RWPE2 (cell line): ENCODE measurements at regions not wholly inside any gene's neighbourhood (a gene's known extent, or its start where the extent isn't known, plus 50 kb on each side); places are given as distances from the start of the nearest gene placed in this dataset.

ENCODE experiments used
- ATAC-seq: fragments of 200-7000 bp; cut with Tn5 transposase; 3 replicates; pipeline ENCODE4 v1.9.1; 2021; ENCODE audit warnings: low read depth
- DNase-seq: peaks from one replicate; pipeline ENCODE4 v3.0.0-alpha.2; 2020; ENCODE audit warnings: low spot score
- H3K27ac ChIP-seq: fragments of 450-650 bp; 2 replicates; pipeline ENCODE4 v1.5.1; 2017; ENCODE audit warnings: mild to moderate bottlenecking; ENCODE audit not compliant: poor library complexity, severe bottlenecking
- H3K27me3 ChIP-seq: fragments of 250-450 bp; sonication (Bioruptor Pico); 2 replicates; pipeline ENCODE4 v1.5.1; 2021; ENCODE audit warnings: mild to moderate bottlenecking, moderate library complexity; ENCODE audit not compliant: insufficient read depth, poor library complexity, severe bottlenecking
- H3K36me3 ChIP-seq: fragments of 250-450 bp; sonication (Bioruptor Pico); 2 replicates; pipeline ENCODE4 v1.5.1; 2020; ENCODE audit warnings: low read depth, mild to moderate bottlenecking, moderate library complexity
- H3K4me1 ChIP-seq: fragments of 250-450 bp; sonication (Bioruptor Pico); 2 replicates; pipeline ENCODE4 v1.5.1; 2021; ENCODE audit warnings: mild to moderate bottlenecking, moderate library complexity; ENCODE audit not compliant: insufficient read depth, poor library complexity, severe bottlenecking
- H3K4me3 ChIP-seq: fragments of 250-450 bp; sonication (Bioruptor Pico); 2 replicates; pipeline ENCODE4 v1.5.1; 2021; ENCODE audit warnings: mild to moderate bottlenecking, moderate library complexity; ENCODE audit not compliant: severe bottlenecking
- H3K9me3 ChIP-seq: fragments of 250-450 bp; sonication (Bioruptor Pico); 2 replicates; pipeline ENCODE4 v1.5.1; 2021; ENCODE audit warnings: mild to moderate bottlenecking, moderate library complexity; ENCODE audit not compliant: severe bottlenecking
- CTCF ChIP-seq: fragments of 450-650 bp; IDR thresholded peaks from one replicate; pipeline ENCODE4 v1.5.1; 2017; ENCODE audit warnings: mild to moderate bottlenecking, moderate library complexity; ENCODE audit not compliant: poor library complexity, severe bottlenecking

- Histone ChIP-seq H3K4me3 (no peak overlapping the region), H3K27ac (no peak overlapping the region), H3K36me3 (no peaks in the 10 kb centered on the region), H3K27me3 (no peaks in the 10 kb centered on the region), H3K9me3 (no peaks in the 10 kb centered on the region), H3K4me1 (peaks cover 15% of the 10 kb centered on the region)
- ATAC-seq, result no peak
- TF ChIP-seq CTCF, result no peak
- DNase-seq, result no peak
Measured at GRCh38 chr5:173783371-173783770, 104.8 kb upstream of the CPEB4 start.

- Histone ChIP-seq H3K4me3 (no peak overlapping the region), H3K36me3 (no peaks in the 10 kb centered on the region), H3K27me3 (no peaks in the 10 kb centered on the region), H3K9me3 (no peaks in the 10 kb centered on the region), H3K4me1 (peaks cover 23% of the 10 kb centered on the region), H3K27ac (no peak overlapping the region)
- TF ChIP-seq CTCF, result no peak
- ATAC-seq, result no peak
- DNase-seq, result peak; percentile 23
Measured at GRCh38 chr5:173785400-173785799, 102.7 kb upstream of the CPEB4 start.

- ATAC-seq (no peak), DNase-seq (peak; percentile 9)
- Histone ChIP-seq H3K36me3 (no peaks in the 10 kb centered on the region), H3K27ac (no peak overlapping the region), H3K4me1 (peaks cover 23% of the 10 kb centered on the region), H3K9me3 (no peaks in the 10 kb centered on the region), H3K4me3 (no peak overlapping the region), H3K27me3 (no peaks in the 10 kb centered on the region)
- no peak for TF ChIP-seq CTCF
Measured at GRCh38 chr5:173785866-173786265, 102.3 kb upstream of the CPEB4 start.

GRCh38 chr5:173786286-173787187 lies 101.6 kb upstream of the CPEB4 start:
- no peak overlapping the region for H3K27ac ChIP-seq
- no peaks in the 10 kb centered on the region for H3K36me3 ChIP-seq
- ATAC-seq (no peak), DNase-seq (peak; percentile 26)
- no peaks in the 10 kb centered on the region for H3K9me3 ChIP-seq
- no peak overlapping the region for H3K4me3 ChIP-seq
- peaks cover 18% of the 10 kb centered on the region for H3K4me1 ChIP-seq
- TF ChIP-seq CTCF, result no peak
- H3K27me3 ChIP-seq, result no peaks in the 10 kb centered on the region
